ENCODE measurements at regions not wholly inside any gene's neighbourhood (a gene's known extent, or its start where the extent isn't known, plus 50 kb on each side); places are given as distances from the start of the nearest gene placed in this dataset.

DNA sequence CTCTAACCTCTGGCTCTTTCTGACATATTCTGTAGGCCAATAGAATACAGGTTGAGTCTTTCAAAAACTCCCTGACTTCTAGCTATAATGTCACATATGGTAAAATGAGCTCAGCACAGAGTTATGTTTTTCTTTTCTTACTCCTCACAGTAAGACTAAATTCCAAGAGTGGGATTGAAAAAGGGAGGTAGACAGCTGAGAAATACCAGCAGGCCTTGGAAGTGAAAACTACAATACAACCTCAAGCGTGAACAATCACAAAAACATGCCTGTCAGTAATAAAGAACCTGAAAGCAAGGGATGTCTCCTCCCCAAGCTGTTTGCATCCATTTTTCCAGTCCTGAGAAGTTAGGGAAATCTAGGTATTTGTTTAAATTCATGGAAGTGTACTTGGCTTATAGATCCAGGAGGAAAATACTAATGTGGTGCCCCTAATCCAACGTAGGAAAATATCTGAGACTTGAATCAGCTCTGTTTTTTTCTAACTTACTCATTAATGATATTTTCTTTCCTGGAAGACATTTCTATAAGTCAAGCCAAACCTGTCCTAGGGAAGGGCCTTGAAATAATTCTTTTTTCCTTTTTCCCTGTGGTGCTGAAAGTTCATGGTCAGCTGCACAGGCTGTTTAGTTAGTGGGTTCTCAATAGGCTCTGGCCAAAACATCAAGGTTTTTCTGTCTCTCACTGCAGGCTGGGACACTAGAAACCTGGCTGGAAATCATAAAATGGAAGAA lies 167.9 kb upstream of the SPATS2L start:
- DNase-seq = peak; percentile 85

DNA sequence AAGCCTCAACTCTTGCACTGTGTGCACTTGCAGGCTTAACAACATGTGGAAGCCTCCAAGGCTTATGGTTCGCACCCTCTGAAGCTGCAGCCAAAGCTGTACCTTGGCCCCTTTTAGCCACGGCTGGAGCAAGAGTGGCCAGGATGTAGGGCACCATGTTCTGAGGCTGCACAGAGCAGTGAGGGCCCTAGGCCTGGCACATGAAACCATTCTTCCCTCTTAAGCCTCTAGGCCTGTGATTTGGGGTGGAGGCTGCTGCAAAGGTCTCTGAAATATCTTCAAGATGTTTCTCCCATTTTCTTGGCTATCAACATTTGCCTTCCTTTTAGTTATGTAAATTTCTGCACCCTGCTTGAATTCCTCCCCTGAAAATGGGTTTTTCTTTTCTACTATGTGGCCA lies 161.9 kb upstream of the SPATS2L start:
- DNase-seq = no peak

DNA sequence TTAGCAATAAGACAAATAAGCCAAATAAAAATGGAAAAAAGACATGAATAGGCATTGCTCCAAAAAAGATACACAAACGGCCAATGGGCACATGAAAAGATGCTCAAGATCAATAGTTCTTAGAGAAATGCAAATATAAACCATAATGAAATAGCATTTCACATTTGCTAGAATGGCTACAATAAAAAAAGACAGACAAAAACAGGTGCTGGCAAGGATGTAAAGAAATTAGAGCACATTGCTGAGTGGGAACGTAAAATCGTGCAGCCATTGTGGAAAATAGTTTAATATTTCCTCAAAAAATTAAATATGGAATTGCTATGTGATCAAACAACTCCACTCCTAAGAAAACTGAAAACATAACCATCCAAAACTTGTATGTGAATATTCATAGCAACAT lies 160.0 kb upstream of the SPATS2L start:
- DNase-seq = peak; percentile 54

DNA sequence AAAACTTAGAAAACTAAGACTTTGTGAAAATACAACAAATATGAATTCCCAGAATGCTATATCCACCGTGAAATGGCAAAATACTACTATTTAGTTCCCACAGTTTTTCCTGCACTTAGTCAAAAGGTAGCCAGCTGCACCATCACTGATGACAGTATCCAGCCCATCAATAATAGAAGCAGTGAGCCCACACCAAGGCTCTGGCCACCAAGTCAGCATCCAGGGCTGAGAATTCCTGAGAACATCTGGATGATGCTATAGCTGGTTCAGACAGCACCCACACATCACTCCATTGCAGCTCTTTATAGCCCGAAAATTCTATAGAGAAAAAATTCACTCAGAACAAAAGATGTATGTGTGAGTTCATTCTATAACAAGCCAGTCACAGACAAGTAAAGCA lies 159.1 kb upstream of the SPATS2L start:
- peak; percentile 47 for DNase-seq

DNA sequence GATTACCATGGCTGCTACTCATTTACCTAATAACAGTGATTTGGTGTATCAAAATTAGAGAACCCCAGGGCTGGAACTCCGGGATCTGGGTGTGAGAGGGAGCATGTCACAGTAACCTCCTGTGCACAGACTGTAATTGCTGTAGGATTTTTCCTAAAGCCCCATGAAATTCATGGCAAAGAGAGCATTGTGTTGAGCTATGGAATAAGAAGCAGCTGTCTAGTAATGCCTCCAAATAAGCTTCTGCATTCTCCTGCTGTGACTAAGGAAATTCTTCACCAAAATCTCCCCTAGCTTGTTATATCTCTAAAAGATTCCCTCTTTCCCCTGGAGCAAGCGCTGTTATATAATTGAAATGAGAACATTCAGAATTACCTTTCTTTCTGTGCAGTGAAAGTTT lies 158.1 kb upstream of the SPATS2L start:
- DNase-seq = peak; percentile 95

DNA sequence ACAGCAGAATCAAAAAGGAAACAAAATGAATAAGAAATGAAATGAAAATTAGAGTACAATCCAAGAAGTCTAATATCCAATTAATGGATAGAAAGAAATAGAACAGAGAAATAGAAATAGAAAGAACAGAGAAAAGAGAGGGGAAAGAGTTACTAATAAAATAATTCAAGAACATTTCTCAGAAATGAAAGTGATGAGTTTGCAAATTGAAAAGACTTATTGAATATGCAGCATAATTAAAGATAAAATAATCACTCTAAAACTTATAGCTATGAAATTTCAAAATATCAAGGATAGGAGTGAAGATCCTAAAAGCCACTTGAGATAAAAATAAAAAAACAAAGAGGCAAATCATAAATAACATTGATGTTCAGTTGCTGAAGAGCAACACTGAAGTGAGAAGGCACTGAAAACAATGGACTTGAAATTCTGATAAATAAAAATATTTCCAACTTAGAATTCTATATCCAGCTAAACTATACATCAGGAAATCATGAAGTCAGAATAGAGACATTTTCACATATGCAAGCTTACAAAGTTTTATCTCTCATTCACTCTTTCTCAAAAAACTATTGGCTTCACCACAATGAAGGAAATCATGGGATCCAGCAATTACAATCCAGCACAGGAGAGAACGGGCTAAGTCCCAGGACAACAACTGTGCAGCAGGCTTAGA lies 155.9 kb upstream of the SPATS2L start:
- no peak for DNase-seq

DNA sequence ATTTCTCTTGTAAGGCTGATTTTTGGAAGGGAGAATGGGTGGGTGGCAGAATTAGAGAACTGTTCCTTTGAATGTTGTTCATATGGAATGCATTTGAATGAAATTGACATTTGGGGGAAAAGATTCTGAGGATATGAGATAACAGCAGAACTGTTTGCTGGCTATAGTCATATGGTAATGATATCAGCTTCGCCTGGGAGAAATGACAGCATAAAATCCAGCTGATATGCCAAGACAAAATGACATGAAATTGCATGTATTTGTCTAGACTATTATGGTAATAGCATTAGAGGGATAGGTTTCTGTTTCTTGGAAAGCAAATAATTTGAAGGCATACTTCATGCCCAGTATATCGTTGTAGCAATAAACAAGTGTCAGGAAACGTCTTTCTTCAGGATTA lies 150.8 kb upstream of the SPATS2L start:
- peak; percentile 63 for DNase-seq

DNA sequence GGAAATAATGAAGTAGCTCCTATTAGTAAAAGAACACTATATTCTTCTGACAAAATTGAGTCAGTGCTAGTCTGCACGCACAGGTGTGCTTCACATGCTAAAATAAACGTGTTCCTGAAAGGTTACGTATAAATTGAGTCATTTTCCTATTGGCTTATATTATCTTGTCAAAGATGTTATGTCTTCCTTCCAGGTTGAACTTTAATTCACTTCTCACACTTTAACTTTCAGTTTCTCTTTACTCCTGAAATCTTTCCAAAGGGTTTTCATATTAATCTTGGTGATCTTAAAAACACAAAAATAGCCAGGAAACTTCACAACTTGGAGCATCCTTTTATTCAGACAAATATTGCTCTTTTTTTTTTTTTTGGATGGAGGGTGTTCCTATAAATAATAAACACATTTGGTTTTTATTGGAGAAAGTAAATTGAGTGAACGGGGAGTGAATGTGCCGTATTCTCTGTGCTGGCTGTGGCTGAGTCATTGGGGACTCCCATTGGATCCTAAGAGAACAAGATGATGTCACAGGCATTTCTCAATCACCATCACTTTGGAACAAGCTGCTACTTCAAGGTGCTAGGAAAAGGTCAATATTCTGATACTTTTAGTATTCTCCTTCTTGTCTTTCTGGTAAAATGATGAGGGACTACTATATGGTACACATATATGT lies 150.2 kb upstream of the SPATS2L start:
- DNase-seq = peak; percentile 47

DNA sequence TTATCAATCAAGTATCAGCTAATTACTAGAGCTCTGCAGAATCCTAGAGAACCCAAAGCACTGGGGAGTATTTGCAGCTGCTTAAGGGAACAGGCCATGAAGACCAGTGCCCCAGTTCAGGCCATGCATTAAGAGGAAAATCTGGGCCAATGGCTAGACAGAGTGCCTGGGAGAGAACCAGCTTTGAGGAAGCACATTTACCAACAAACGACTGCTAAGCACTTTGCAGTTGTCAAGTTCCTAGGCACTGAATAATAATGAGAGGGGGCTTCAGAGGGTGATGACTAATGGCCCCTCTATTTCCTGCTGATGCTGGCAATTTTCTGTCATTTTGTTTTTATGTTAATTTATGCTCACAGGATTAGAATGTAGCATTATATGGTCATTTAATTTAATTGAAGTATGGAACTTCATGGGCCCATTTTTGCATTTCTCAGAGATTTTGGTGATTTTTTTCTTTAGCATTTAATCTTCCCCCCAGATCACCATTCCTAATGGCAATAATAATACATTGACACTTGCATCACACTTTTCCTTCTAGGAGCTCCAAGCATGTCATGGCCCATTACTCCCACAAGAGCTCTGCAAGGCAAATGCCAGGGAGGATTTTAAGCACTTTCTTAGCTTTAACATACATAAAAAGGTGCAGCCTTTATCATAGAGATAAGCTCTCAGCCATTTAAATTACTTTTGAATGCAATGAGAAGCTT lies 147.7 kb upstream of the SPATS2L start:
- no peak for DNase-seq

DNA sequence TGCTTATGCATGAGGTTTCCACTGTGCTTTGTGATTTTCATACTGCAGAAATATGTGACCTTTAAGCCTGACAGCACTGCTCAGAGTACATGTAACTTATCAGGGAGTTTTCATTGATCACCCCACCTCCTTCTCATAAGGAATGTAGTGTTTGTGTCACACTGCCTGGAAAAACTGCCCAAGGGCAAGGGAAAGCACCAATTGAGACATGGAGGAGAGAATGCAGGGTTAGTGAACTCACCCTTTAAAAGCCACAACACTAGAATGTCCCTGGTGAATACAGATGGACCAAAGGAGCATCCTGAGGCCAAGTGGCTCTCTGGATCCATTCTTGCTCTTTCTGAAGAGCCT lies 147.2 kb upstream of the SPATS2L start:
- no peak for DNase-seq

DNA sequence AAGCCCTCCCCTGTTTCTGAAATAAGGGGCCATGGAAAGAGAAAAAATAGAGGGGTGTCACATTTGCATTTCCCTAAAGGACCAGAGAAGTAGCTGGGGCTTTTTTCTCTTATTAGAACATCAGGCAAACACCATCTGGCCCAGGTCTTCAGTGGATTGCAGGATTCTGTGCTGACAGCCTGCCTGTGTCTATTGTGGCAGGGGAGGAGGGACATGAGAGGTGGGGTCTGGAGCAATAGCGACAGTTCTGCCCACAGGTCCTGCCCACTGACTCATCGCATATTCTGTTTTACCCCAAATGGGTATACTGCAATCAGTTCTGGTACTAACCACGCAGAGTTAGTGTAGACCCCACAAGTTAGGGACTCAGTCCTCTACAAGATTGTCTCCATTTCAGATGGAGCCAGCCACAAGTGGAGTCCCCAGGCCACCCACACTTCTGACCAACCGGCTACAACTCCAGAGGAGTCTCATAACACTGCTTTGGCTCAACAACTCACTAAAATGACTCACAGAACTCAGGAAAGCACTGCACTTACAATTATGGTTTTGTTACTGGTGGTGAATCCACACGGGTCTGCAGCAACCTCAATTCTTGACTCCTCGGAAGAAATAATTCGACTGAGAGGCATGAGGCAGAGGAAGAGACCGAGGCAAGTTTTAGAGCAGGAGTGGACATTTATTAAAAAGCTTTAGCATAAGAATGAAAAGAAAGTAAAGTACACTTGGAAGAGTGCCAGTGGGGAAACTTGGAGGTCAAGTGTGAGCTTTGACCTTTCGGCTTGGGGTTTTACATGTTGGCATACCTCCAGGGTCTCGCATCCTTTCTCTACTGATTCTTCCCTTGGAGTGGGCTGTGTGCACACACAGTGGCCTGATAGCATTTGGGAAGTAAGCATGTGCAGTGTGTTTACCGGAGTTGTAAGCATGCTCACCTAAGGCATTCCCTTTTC lies 146.4 kb upstream of the SPATS2L start:
- peak; percentile 55 for DNase-seq

DNA sequence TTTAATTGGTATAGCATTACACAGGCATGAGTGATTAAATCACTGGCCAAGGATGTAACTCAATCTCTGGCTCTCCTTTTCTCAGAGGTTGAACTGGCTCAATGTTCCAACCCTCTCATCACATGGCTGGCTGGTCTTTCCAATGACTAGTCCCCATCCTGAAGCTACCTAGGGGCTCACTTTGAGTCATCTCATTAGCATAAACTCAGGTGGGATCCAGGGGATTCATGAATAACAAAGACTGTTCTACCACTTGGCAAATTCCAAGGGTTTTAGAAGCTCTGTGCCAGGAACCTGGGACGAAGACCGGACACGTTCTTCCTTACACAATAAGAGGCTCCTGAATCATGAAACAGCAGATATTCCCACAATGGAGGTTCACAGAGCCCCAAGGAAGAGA lies 145.0 kb upstream of the SPATS2L start:
- DNase-seq = no peak

DNA sequence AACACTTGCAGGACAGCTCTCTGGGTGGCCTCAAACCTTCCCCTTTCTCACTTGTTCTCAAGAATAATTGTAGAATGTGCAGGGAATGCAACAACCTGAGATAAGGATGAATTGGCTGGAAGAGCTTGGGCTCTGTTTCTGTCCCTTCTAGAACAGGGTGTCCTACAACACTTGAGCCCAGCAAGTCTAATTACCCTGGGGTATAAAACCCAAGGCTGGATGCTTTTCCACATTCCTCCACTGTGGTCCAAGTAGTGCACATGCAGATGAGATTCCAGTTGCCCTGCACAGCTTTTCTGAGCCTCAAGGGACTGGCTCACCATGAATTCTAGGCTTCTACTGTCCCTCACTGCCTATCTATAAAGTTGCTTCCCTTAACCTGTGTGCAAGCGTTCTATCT lies 140.8 kb upstream of the SPATS2L start:
- no peak for DNase-seq

DNA sequence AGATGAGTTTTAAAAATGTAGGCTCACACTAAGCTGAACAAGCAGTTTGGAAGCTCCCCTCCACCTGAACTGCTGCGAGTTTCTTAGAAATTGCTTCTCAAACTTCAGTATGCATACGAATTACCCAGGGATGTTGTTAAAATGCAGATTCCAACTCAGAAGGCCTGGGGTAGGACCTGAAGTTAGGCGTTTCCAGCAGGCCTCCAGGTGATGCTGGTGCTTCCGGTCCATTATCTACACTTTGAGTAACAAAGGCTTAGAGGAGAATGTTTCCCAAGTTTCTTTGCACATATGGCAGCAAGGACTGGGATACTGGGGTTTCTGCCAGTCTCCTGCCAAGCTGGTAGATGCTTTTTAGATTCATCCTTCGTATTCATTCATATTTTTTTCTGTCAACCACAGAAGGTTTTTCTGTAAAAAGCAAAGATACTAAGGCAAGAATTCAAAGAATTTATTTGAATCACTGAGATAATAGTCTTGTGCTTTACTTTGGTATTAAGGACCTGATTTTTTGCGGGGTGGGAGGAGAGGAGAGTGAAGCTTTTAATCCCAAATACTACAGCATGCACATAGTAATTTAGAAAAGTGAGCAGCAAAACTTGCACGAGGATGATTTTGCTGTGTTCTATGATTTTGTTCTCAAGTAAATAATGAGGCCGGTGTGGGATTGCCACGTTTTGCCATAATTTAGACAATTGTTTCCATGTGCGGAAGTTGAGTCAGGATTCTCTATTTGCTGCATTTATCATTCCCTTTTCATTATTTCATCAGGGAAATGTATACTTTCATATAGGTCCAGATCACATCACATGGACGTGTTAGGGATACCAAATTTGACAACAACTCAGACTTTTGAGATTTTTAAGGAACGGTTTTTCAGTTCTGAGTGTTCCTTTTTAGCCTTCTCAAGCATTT lies 137.6 kb upstream of the SPATS2L start:
- peak; percentile 55 for DNase-seq

DNA sequence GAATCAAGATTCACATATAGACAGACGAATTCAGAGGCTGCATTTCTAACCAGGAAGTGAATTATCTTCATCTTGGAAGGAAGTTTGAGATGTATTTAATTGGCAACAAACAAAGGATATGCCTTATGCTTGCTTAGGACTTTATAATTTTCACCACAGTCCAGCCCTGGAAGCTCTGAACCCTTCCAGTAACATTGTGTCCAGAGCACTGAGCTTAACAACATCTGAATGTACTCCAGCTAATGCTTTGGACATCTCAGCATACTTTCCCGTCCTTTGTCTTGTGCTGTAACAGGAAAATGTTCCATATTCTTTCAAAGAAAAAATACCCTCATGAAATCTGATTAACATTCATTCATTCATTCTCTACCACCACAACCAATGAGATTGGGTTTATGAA lies 136.3 kb upstream of the SPATS2L start:
- peak; percentile 28 for DNase-seq

DNA sequence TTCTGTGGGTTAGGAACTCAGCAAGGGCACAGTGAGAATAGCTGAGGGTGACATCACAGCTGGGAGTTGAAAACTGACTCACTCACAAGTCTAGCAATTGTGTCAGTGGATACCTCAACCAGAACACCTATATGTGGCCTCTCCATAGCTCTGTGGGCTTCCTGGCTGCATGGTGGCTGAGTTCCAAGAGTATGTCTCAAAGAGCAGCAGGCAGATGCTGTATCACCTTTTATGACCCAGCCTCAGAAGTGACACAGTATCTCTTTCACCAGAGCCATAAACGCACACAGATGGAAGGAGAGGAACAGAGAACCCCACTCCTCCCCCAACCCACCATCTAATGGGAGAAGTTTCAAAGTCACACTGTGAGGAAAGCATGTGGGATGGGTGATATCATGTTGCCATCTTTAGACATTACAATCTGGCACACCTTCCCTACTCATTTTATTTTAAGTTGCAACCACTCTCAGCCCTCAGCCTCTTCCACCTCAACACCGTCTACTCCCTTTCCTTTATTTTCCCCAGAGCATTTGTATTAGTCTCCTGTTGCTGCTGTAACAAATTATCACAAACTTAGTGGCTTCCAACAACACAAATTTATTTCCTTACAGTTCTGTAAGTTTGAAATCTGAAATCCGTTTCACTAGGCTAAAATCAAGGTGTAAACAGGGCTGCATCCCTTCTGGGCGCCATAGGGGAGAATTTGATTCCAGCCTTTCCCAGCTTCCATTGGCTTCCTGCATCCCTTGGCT lies 134.6 kb upstream of the SPATS2L start:
- no peak for DNase-seq

DNA sequence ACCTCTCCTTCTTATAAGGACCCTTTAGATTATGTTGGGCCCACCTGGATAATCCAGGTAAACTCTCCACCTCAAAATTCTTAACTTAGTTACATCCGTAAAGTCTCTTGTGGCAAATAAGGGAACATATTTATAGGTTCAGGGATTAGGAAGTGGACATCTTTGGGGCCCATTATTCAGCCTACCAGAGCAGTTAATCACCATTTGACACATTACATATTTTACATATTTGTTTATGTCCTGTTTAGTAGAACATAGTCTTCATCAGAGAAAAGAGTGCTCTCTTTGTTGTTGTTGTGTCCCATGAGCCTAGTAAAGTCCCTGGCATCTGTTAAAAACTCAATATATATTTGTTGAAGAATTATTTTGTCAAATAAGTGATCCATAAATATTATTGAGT lies 134.0 kb upstream of the SPATS2L start:
- DNase-seq = no peak

DNA sequence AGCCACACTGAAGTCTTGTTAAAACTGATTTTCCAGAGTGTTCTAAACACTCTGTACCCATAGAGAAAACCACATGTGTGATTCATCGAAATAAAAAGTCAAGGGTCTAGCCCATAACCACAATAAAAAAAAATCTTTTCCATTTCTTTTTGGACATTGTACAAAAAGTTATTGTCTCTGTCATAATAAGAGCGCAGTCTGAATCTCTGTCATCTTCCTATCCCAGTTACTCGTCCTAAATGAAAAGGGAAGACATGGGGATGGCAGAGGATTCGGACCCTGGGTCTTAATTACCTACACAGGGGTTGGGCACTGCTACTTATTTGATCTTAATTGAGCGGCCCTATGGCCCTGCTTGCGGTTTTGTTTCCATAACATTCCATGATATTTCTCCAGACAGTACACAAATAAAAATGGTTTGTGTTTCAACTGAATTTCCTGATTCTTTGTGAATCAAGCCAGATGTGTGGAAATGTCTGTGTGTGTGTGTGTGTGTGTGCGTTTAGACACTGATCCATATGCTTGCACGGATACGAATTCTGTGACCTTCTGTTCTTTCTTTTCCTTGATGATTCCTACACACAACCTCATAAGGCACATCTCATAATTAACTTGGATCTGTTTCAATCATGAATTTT lies 133.4 kb upstream of the SPATS2L start:
- DNase-seq = peak; percentile 82

DNA sequence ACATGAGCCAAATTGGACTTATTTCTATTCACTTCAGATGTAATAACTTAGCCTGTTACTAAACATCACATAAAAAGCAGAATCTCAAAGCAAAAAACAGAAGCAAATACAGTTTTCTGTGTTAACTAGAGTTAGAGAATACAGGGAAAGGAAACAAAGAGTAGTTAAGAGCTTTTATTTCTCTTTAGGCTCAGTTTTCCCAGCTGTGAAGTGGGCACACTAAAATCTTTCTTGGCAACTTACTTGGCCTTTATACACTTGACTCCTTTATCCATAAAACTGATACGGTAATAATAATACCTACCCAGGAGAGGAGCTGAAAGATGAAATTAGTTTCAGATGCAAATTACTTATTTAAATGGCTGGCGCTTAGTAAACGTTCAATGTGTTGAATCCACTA lies 132.8 kb upstream of the SPATS2L start:
- DNase-seq = no peak

Measured in tongue (tissue), 1 donor.